Coronary artery (tissue), 2 donors: ENCODE measurements at regions not wholly inside any gene's neighbourhood (a gene's known extent, or its start where the extent isn't known, plus 50 kb on each side); places are given as distances from the start of the nearest gene placed in this dataset.

Experiments used
- DNase-seq: peaks from one replicate; pipeline ENCODE4 v3.0.0-alpha.2; 2017; ENCODE audit warnings: low spot score
- H3K27ac ChIP-seq, 2 donors: fragments of 200-600 bp; sonication (generic); one replicate each; pipeline ENCODE4 v1.5.1; 2016 to 2019
- H3K4me3 ChIP-seq: fragments of 200-600 bp; sonication (generic); 2 replicates; pipeline ENCODE4 v1.5.1; 2016; ENCODE audit warnings: mild to moderate bottlenecking, moderate library complexity
- TF ChIP-seq, protein P1 (sequence below): fragments of 200-600 bp; sonication (generic); IDR thresholded peaks from one replicate; pipeline ENCODE4 v1.5.1; 2019; ENCODE audit warnings: antibody characterized with exemption

DNA sequence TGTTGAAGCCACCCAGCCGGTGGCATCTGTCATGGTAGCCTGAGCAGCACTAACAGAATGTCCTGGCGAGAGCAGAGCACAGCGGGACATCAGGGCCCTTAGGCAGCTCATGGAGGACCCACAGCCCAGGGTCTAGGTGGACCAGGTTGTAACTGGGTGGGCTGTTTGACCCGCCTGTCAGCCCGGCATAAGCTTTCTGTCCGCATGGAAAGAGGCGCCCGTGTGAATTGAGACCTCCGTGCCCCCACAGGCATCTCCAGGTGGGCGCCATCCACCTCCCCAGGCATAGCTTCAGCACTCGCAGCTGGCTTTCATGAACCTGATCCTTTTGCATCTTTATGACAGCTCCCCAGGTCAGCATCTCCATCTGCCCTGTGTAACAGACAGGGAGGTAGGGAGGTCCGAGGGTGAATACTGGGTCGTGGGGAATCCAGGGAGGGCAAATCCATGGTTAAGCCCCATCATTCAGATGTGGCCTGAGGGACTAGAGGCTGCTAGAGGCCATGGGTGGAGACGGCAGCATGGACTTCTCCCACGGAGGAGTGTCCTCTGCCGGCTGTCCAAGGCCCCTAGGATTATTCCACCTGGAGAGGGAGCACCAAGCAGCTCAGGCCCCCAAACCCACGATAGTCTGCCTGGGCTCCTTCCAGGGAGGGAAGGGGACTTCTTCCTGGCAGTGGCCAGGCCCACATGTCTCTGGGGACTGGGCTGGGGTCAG is 371.6 kb upstream of the MKI67 start:
- no peak for DNase-seq
- TF ChIP-seq, protein P1, sequence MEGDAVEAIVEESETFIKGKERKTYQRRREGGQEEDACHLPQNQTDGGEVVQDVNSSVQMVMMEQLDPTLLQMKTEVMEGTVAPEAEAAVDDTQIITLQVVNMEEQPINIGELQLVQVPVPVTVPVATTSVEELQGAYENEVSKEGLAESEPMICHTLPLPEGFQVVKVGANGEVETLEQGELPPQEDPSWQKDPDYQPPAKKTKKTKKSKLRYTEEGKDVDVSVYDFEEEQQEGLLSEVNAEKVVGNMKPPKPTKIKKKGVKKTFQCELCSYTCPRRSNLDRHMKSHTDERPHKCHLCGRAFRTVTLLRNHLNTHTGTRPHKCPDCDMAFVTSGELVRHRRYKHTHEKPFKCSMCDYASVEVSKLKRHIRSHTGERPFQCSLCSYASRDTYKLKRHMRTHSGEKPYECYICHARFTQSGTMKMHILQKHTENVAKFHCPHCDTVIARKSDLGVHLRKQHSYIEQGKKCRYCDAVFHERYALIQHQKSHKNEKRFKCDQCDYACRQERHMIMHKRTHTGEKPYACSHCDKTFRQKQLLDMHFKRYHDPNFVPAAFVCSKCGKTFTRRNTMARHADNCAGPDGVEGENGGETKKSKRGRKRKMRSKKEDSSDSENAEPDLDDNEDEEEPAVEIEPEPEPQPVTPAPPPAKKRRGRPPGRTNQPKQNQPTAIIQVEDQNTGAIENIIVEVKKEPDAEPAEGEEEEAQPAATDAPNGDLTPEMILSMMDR = no peak
- H3K27ac ChIP-seq = no peak overlapping the region
- no peak overlapping the region for H3K4me3 ChIP-seq

GRCh38 chr10:128498378-128498730 is 372.1 kb upstream of the MKI67 start:
- H3K4me3 ChIP-seq = no peak overlapping the region
- TF ChIP-seq, protein P1 = no peak
- no peak overlapping the region for H3K27ac ChIP-seq
- no peak for DNase-seq

DNA sequence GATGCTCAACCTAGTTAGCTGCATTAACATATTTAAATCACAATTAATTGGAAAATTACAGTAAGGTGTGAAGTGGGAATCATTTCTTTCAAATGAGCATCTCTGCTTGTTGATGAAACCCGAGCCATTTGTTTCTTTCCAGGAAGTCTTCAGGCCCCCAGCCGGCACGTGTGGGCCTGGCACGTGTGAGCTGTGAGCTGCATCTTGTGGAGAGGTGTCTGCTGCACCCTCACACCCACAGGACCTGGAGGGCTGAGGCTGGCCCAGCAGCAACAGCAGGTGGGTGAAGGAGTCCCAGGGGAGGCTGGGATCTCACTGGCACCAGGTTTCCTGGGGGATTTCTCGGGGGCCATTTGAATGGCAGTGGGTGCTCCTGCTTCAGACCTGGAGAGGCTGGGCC is 372.5 kb upstream of the MKI67 start:
- H3K4me3 ChIP-seq = no peak overlapping the region
- TF ChIP-seq, protein P1 = no peak
- no peak for DNase-seq
- no peak overlapping the region for H3K27ac ChIP-seq

- Histone ChIP-seq H3K27ac (no peak overlapping the region), H3K4me3 (no peak overlapping the region)
- TF ChIP-seq, protein P1 = no peak
- DNase-seq = no peak
These were observed 373.3 kb upstream of the MKI67 start for GRCh38 chr10:128499486-128499885.

- no peak overlapping the region for H3K27ac ChIP-seq
- no peak for DNase-seq
- TF ChIP-seq, protein P1 = no peak
- H3K4me3 ChIP-seq = no peak overlapping the region
These were observed 373.7 kb upstream of the MKI67 start for GRCh38 chr10:128499956-128500355.

DNA sequence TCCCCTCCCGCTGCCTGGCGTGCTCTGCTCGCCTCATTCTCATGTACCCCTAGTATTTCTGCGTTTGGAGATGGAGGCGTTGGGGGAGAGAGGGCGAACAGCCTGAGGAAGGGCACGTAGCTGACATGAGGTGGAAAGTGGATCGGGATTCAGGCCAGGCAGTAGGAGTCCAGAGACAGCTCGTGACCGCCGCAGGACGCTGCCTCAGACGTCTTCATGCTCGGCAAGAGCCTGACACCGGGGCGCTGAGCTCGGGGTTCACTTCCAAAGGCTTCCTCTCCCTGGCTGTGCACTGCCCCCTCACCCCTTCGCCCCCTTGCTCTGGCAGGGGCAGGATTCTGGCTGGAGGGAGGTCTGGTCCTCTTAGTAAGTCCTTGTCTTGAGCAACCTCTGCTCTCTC is 374.4 kb upstream of the MKI67 start:
- no peak for DNase-seq
- TF ChIP-seq, protein P1 = no peak
- Histone ChIP-seq H3K4me3 (no peak overlapping the region), H3K27ac (no peak overlapping the region)

DNA sequence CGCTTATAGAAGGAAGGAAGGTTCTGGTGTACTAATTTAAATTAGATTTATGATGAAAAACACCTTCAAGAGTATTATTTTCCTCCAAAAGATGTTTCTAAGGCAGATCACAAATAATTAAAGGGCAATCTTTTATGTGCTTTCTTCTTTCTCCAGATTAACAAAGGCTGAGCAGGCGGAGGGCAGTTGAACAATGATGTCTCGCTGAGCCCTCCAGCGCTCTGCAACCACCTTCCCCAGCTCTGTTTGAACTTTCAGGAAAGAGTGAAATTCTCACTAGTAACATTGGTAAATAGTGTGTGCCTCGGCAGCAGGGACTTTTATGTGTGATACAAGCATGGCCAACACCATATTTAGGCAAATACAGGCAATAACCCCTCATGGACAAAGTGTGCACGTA is 379.1 kb upstream of the MKI67 start:
- TF ChIP-seq, protein P1 = no peak

More for the DNA sequence above, 379.1 kb upstream of the MKI67 start:
- no peak for DNase-seq
- Histone ChIP-seq H3K27ac (no peak overlapping the region), H3K4me3 (no peak overlapping the region)
